ENCODE measurements at regions not wholly inside any gene's neighbourhood (a gene's known extent, or its start where the extent isn't known, plus 50 kb on each side); places are given as distances from the start of the nearest gene placed in this dataset.

- H3K9me3 ChIP-seq (ENCODE audit: control insufficient read depth in 2 of 3, insufficient read depth in 1 of 3, low read length in 3 of 3): no peaks in the 10 kb centered on the region
- intact Hi-C loops (cut with DNase I): no loop called here
- H3K9ac ChIP-seq (ENCODE audit: low read length in 3 of 3): no peak overlapping the region
- FAIRE-seq (no peak), DNase-seq (no peak)
- no peak overlapping the region for H3K4me3 ChIP-seq (ENCODE audit: low read length in 3 of 3)
- no peak for TF ChIP-seq CTCF (IDR thresholded peaks at IDR 0.05; ENCODE audit: borderline replicate concordance, extremely low read depth, insufficient read depth)
- no peaks in the 10 kb centered on the region for H3K27me3 ChIP-seq (ENCODE audit: control insufficient read depth, insufficient read depth, low read length)
- H3K27ac ChIP-seq (ENCODE audit: low read depth in 2 of 2, low read length in 2 of 2): no peak overlapping the region
- no peaks in the 10 kb centered on the region for H3K36me3 ChIP-seq (ENCODE audit: control insufficient read depth in 2 of 3, insufficient read depth in 3 of 3, low read length in 3 of 3)
- H3K4me1 ChIP-seq (ENCODE audit: control insufficient read depth in 2 of 3, insufficient read depth in 2 of 3, low read depth in 1 of 3, low read length in 3 of 3): peaks cover 0 to 3% (median 0%) of the 10 kb centered on the region in 3 donors
Observed at GRCh38 chr4:181960384-181960783, 282.8 kb upstream of the TENM3 start.

GRCh38 chr4:181962321-181962720, 280.9 kb upstream of the TENM3 start:
- H3K27me3 ChIP-seq (ENCODE audit: control insufficient read depth, insufficient read depth, low read length): no peaks in the 10 kb centered on the region
- H3K27ac ChIP-seq (ENCODE audit: low read depth in 2 of 2, low read length in 2 of 2): no peak overlapping the region
- no peaks in the 10 kb centered on the region for H3K36me3 ChIP-seq (ENCODE audit: control insufficient read depth in 2 of 3, insufficient read depth in 3 of 3, low read length in 3 of 3)
- H3K4me3 ChIP-seq (ENCODE audit: low read length in 3 of 3): no peak overlapping the region
- intact Hi-C loops (cut with DNase I): no loop called here
- no peaks in the 10 kb centered on the region for H3K4me1 ChIP-seq (ENCODE audit: control insufficient read depth in 2 of 3, insufficient read depth in 2 of 3, low read depth in 1 of 3, low read length in 3 of 3)
- no peak for TF ChIP-seq CTCF (IDR thresholded peaks at IDR 0.05; ENCODE audit: borderline replicate concordance, extremely low read depth, insufficient read depth)
- DNase-seq: no peak
- FAIRE-seq: no peak
- no peak overlapping the region for H3K9ac ChIP-seq (ENCODE audit: low read length in 3 of 3)
- H3K9me3 ChIP-seq (ENCODE audit: control insufficient read depth in 2 of 3, insufficient read depth in 1 of 3, low read length in 3 of 3): no peaks in the 10 kb centered on the region

GRCh38 chr4:181964731-181965130, 278.5 kb upstream of the TENM3 start:
- Histone ChIP-seq H3K36me3 (ENCODE audit: control insufficient read depth in 2 of 3, insufficient read depth in 3 of 3, low read length in 3 of 3) (no peaks in the 10 kb centered on the region), H3K27me3 (ENCODE audit: control insufficient read depth, insufficient read depth, low read length) (no peaks in the 10 kb centered on the region), H3K27ac (ENCODE audit: low read depth in 2 of 2, low read length in 2 of 2) (no peak overlapping the region), H3K9me3 (ENCODE audit: control insufficient read depth in 2 of 3, insufficient read depth in 1 of 3, low read length in 3 of 3) (no peaks in the 10 kb centered on the region), H3K4me3 (ENCODE audit: low read length in 3 of 3) (no peak overlapping the region), H3K4me1 (ENCODE audit: control insufficient read depth in 2 of 3, insufficient read depth in 2 of 3, low read depth in 1 of 3, low read length in 3 of 3) (no peaks in the 10 kb centered on the region), H3K9ac (ENCODE audit: low read length in 3 of 3) (no peak overlapping the region)
- DNase-seq (no peak), FAIRE-seq (no peak)
- intact Hi-C loops (cut with DNase I): no loop called here
- TF ChIP-seq CTCF (IDR thresholded peaks at IDR 0.05; ENCODE audit: borderline replicate concordance, extremely low read depth, insufficient read depth): no peak

GRCh38 chr4:181966104-181966551, 277.1 kb upstream of the TENM3 start:
- FAIRE-seq (no peak), DNase-seq (no peak)
- no peak overlapping the region for H3K27ac ChIP-seq (ENCODE audit: low read depth in 2 of 2, low read length in 2 of 2)
- no peaks in the 10 kb centered on the region for H3K36me3 ChIP-seq (ENCODE audit: control insufficient read depth in 2 of 3, insufficient read depth in 3 of 3, low read length in 3 of 3)
- H3K9me3 ChIP-seq (ENCODE audit: control insufficient read depth in 2 of 3, insufficient read depth in 1 of 3, low read length in 3 of 3): no peaks in the 10 kb centered on the region
- no peaks in the 10 kb centered on the region for H3K27me3 ChIP-seq (ENCODE audit: control insufficient read depth, insufficient read depth, low read length)
- no peak overlapping the region for H3K4me3 ChIP-seq (ENCODE audit: low read length in 3 of 3)
- no peaks in the 10 kb centered on the region for H3K4me1 ChIP-seq (ENCODE audit: control insufficient read depth in 2 of 3, insufficient read depth in 2 of 3, low read depth in 1 of 3, low read length in 3 of 3)
- no peak for TF ChIP-seq CTCF (IDR thresholded peaks at IDR 0.05; ENCODE audit: borderline replicate concordance, extremely low read depth, insufficient read depth)
- no peak overlapping the region for H3K9ac ChIP-seq (ENCODE audit: low read length in 3 of 3)
- intact Hi-C loops (cut with DNase I): no loop called here

All from kidney (tissue), 13 donors.